ENCODE measurements at regions not wholly inside any gene's neighbourhood (a gene's known extent, or its start where the extent isn't known, plus 50 kb on each side); places are given as distances from the start of the nearest gene placed in this dataset.

- no peak for DNase-seq (ENCODE audit: low read depth, low spot score)
- in situ Hi-C loops (cut with HindIII; ENCODE audit: low sequenced_read_pairs): no loop called here
- H3K4me3 ChIP-seq (ENCODE audit: low read depth, low read length): no peak overlapping the region
- TF ChIP-seq, protein P1, sequence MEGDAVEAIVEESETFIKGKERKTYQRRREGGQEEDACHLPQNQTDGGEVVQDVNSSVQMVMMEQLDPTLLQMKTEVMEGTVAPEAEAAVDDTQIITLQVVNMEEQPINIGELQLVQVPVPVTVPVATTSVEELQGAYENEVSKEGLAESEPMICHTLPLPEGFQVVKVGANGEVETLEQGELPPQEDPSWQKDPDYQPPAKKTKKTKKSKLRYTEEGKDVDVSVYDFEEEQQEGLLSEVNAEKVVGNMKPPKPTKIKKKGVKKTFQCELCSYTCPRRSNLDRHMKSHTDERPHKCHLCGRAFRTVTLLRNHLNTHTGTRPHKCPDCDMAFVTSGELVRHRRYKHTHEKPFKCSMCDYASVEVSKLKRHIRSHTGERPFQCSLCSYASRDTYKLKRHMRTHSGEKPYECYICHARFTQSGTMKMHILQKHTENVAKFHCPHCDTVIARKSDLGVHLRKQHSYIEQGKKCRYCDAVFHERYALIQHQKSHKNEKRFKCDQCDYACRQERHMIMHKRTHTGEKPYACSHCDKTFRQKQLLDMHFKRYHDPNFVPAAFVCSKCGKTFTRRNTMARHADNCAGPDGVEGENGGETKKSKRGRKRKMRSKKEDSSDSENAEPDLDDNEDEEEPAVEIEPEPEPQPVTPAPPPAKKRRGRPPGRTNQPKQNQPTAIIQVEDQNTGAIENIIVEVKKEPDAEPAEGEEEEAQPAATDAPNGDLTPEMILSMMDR (IDR thresholded peaks at IDR 0.05; ENCODE audit: low read depth, low read length): no peak
Measured at GRCh38 chr16:62586128-62586862, 550.1 kb upstream of the CDH8 start.

DNA sequence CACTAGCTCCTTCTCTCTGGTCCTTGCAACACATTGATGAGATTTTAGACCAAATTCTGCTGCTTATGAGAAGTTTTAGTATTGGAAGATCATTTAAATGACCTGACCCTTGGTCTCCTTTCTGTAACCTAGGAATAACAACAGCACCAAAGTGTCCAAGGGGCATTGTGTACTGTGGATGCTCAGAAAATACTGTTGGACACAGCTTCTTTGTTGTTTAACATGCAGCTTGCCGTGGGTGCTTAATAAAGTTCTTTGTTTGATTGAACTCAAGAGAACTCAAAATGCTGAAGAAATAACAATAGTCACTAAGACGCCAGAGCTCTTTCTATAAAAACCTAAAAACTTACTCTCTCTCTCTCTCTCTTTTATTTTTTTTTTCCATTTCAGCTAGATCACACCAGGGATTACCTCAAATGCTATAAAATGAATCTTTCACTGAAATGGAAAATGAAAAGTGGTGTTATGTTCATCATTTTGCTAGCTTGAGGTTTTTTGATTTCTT lies 548.9 kb upstream of the CDH8 start:
- H3K4me3 ChIP-seq (ENCODE audit: low read depth, low read length): no peak overlapping the region
- in situ Hi-C loops (cut with HindIII; ENCODE audit: low sequenced_read_pairs): no loop called here

DNA sequence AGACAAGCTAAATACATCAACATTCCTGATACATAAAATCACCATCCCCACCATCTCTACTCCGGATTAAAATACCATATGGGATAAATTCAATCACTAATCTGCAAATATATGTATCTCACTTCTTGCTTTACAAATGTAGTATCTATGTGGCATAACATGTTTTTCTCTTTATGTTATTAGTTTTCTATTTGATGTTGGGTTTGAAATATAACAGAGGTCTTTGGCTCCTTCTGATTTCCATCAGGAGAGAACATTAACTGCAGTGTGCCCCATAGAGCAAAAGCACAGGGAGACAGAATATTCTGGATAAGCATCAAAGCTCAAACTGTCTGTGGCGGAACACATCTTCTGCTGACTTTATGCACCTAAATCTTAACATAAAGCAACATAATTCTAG lies 547.2 kb upstream of the CDH8 start:
- H3K4me3 ChIP-seq (ENCODE audit: low read depth, low read length): no peak overlapping the region
- in situ Hi-C loops (cut with HindIII; ENCODE audit: low sequenced_read_pairs): no loop called here
- TF ChIP-seq, protein P1 (IDR thresholded peaks at IDR 0.05; ENCODE audit: low read depth, low read length): no peak
- no peak for DNase-seq (ENCODE audit: low read depth, low spot score)

More for the DNA sequence above, 548.9 kb upstream of the CDH8 start:
- TF ChIP-seq, protein P1 (IDR thresholded peaks at IDR 0.05; ENCODE audit: low read depth, low read length): no peak
- DNase-seq (ENCODE audit: low read depth, low spot score): no peak

- no peak overlapping the region for H3K4me3 ChIP-seq (ENCODE audit: low read depth, low read length)
- DNase-seq (ENCODE audit: low read depth, low spot score): no peak
- TF ChIP-seq, protein P1 (IDR thresholded peaks at IDR 0.05; ENCODE audit: low read depth, low read length): no peak
- in situ Hi-C loops (cut with HindIII; ENCODE audit: low sequenced_read_pairs): no loop called here
Measured at GRCh38 chr16:62573466-62573865, 537.2 kb upstream of the CDH8 start.

GRCh38 chr16:62568926-62569325 lies 532.7 kb upstream of the CDH8 start:
- TF ChIP-seq, protein P1 (IDR thresholded peaks at IDR 0.05; ENCODE audit: low read depth, low read length): no peak
- H3K4me3 ChIP-seq (ENCODE audit: low read depth, low read length): no peak overlapping the region
- DNase-seq (ENCODE audit: low read depth, low spot score): no peak
- in situ Hi-C loops (cut with HindIII; ENCODE audit: low sequenced_read_pairs): no loop called here

- H3K4me3 ChIP-seq (ENCODE audit: low read depth, low read length): no peak overlapping the region
- no peak for DNase-seq (ENCODE audit: low read depth, low spot score)
- TF ChIP-seq, protein P1 (IDR thresholded peaks at IDR 0.05; ENCODE audit: low read depth, low read length): no peak
- in situ Hi-C loops (cut with HindIII; ENCODE audit: low sequenced_read_pairs): no loop called here
Measured at GRCh38 chr16:62565706-62566105, 529.5 kb upstream of the CDH8 start.
